Left ventricle myocardium superior (tissue), 1 donor: ENCODE measurements at regions not wholly inside any gene's neighbourhood (a gene's known extent, or its start where the extent isn't known, plus 50 kb on each side); places are given as distances from the start of the nearest gene placed in this dataset.

Source experiments
- ATAC-seq: fragments of 200-7000 bp; cut with Tn5 transposase; one replicate; pipeline ENCODE4 v1.9.1; 2020; ENCODE audit warnings: mild to moderate bottlenecking, moderate library complexity
- DNase-seq: peaks from one replicate; pipeline ENCODE4 v3.0.0-alpha.2; 2020
- intact Hi-C: fragments of 100-400 bp; cut with micrococcal nuclease; formaldehyde crosslinking; loops from one replicate; pipeline ENCODE4 v1.11.0; 2022
- donor health status: DM: no; HTN: yes; CAD: no; lungs with severe emphysema.

DNA sequence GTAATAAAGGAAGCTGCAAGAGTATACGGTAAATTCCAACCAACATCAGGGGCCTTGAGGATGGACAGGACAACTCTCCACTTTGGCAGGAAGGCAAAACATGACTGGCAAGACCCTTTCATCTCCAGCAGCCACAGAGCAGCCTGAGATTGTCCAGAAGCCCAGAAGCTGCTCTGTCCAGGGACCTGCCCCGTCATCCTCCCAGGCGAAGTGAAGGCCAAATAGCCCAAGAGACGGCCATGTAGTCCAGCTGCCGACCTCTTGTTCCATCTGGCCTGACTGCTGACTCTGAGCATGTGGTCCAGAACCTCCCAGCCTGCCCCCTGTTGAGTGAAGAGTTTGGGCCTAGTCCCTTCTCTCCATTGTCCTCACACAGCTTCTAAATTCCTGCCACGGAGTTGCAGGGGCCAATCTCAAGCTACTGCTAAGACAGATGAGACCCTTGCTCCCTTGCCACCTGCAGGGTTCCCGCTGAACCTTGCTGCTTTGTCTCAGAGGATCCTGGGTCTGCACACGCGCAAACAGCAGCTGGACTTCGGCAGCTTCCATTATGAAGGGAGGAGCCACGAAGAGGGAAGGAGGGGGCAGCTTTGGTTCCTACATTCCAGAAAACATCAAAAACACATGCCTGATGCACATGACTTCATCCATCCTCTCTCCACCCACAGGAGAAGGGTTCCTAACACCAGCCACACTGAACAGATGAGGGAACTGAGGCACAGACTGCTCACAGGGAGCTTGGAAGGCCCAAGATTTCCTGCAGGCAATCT is 196.9 kb downstream of the KATNAL1 start:
- intact Hi-C loops = loop anchor here (5.0 to 10.0 kb wide), 3 partner anchors 263 to 606 kb away; no protein-coding TSS in a partner anchor
- ATAC-seq = peak; percentile 19
- peak; percentile 41 for DNase-seq

GRCh38 chr13:30109471-30110135 is 197.7 kb downstream of the KATNAL1 start:
- no peak for DNase-seq
- no peak for ATAC-seq
- intact Hi-C loops = loop anchor here (5.0 to 10.0 kb wide), 3 partner anchors 262 to 605 kb away; no protein-coding TSS in a partner anchor

GRCh38 chr13:30108913-30109237 is 198.5 kb downstream of the KATNAL1 start:
- ATAC-seq (no peak), DNase-seq (no peak)
- intact Hi-C loops = no loop called here

GRCh38 chr13:30108216-30108912 is 199.0 kb downstream of the KATNAL1 start:
- no peak for ATAC-seq
- DNase-seq = no peak
- intact Hi-C loops = no loop called here

- intact Hi-C loops = no loop called here
- DNase-seq (no peak), ATAC-seq (no peak)
Observed at GRCh38 chr13:30107521-30108136, 199.7 kb downstream of the KATNAL1 start.

- no peak for DNase-seq
- intact Hi-C loops = no loop called here
Observed at GRCh38 chr13:30107121-30107520, 200.2 kb downstream of the KATNAL1 start.

GRCh38 chr13:30105381-30105780 is 202.0 kb downstream of the KATNAL1 start:
- ATAC-seq = peak; percentile 81
- no peak for DNase-seq
- intact Hi-C loops = no loop called here

More at GRCh38 chr13:30107121-30107520, 200.2 kb downstream of the KATNAL1 start:
- no peak for ATAC-seq

DNA sequence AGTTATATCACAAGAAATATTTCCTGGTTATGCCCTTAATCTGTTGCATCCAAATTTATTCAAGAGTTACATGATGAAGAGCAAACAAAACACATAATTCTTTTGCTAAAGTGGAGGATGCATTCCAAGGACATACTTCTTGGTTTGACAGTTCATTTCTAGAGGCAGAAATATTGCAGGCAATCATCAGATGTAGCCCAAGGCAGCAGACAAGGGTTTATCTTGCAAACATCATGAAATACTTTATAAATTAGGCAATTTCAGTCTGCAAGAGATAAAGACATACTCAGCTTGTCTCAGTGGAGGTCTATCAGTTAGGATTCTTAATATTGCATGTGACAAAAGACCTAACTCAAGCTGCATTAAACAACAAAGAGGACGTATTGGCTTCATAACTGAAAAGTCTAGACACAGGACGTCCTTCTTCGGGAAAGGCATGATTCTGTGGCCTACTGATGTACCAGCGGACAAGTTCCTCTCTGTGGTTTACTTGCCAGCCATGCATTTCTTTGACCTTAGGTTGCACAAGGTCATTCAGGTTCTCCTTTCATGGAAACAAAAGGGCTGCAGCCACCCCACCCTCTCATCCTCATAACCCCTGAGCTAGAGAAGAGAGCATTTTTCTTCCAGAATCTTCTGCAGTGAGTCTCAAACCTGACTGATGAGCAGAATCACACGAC is 204.1 kb downstream of the KATNAL1 start:
- intact Hi-C loops = no loop called here
- DNase-seq (no peak), ATAC-seq (no peak)

DNA sequence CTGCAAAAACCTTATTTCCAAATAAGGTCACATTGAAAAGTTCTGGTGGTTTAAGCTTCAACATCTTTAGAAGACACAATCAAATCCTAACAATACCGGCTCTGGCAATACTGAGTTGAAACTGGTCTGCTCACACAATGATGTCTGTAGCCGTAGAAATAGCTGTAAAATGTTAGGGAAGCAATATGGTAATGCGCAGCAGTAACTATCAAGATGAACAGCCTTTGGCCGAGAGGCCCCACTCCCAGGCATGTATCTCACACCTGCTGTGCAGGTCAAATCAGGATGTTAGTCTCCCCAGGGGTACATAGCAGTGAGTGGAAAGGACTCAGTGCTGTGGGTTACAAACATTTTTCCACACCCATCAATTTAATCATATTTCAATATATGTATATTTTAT is 207.1 kb downstream of the KATNAL1 start:
- DNase-seq (no peak), ATAC-seq (no peak)
- intact Hi-C loops = no loop called here

DNA sequence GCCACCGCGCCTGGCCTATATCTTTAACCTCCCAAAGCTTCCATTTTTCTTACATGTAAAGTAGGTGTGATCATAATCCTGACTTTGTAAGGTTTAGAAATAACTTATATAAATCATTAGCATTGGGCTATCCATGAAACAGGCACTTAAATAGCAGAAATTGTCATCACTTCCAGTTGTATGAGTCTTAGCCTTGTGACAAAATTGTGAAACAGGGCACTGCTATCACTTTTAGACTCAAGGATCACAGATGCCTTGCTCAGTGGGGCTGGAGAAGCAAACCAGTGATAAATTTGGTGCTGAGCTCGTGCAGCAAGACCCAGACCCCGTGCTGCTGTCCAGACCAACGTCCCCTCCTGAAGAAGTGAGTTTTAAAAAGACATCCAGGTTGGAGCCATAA is 209.7 kb downstream of the KATNAL1 start:
- no peak for ATAC-seq
- DNase-seq = no peak
- intact Hi-C loops = no loop called here

DNA sequence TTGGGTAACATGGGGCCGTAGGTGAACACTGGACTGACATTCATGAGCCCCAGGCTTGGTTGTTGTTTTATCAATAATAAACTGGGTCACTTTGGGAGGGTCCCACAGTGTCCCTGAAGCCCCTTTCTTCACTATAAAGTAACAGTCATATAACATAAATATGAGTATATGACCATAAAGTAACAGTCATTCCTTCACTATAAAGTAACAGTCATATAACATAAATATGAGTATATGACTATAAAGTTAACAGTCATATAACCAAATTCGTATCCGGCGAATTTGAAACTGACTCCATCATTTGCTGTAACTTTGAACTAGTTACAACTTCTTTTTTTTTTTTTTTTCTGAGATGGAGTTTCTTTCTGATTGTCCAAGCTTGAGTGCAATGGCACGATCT is 210.3 kb downstream of the KATNAL1 start:
- ATAC-seq (no peak), DNase-seq (no peak)
- intact Hi-C loops = no loop called here

GRCh38 chr13:30094015-30094414 is 213.3 kb downstream of the KATNAL1 start:
- DNase-seq = no peak
- intact Hi-C loops = no loop called here
- no peak for ATAC-seq

- intact Hi-C loops = no loop called here
- no peak for DNase-seq
- no peak for ATAC-seq
Observed at GRCh38 chr13:30093236-30093635, 214.1 kb downstream of the KATNAL1 start.

DNA sequence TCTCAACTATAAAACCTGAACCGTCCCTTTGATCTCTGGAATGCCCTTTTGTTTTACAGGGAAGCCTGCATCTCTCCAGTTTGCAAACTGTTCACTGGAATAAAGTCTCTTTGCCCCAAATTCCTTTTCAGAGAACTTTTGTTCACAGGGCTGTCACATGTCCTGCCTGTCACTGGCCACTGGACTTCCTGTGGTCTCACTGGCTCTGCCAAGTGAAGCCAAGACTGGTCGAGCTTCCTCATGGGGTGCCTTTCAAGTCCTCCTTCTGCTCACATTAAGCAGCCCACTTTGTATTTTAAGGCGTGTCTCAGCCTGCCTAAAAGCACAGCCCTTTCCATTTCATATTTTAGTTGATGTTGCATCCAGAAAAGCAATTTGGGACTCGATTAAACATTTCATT is 215.7 kb downstream of the KATNAL1 start:
- no peak for DNase-seq

GRCh38 chr13:30091035-30091434 is 216.3 kb downstream of the KATNAL1 start:
- DNase-seq = no peak
- intact Hi-C loops = no loop called here
- ATAC-seq = no peak

More for the DNA sequence above, 215.7 kb downstream of the KATNAL1 start:
- ATAC-seq = no peak
- intact Hi-C loops = no loop called here

- intact Hi-C loops = no loop called here
- DNase-seq (no peak), ATAC-seq (no peak)
Observed at GRCh38 chr13:30088312-30088855, 219.0 kb downstream of the KATNAL1 start.

- DNase-seq = no peak
- no peak for ATAC-seq
- intact Hi-C loops = no loop called here
Observed at GRCh38 chr13:30085087-30085486, 222.3 kb downstream of the KATNAL1 start.

DNA sequence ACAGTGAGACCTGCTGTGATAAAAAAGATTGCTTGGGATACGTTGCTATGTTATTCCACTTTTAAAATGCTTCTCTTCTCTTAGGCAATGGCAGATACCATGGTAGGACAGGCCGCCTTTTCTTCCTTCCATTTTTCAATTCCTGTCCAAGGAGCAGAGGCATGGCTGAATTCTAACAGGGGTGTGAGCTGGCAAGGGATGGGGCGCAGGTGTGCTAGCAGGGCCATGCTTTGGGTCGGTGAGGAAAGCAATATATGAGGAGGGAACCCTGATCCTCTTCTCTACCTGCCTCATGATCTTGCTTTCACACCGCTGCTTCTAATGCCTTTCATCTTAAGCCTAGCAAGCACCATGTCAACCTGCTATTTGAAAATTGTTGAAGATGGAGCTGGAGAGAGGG is 225.0 kb downstream of the KATNAL1 start:
- no peak for ATAC-seq
- intact Hi-C loops = no loop called here
- DNase-seq = no peak

- DNase-seq (no peak), ATAC-seq (no peak)
- intact Hi-C loops = no loop called here
Observed at GRCh38 chr13:30081331-30081730, 226.0 kb downstream of the KATNAL1 start.
